Activated T-cell treated with anti-CD3 and anti-CD28 coated beads for 48 hours (primary cell): ENCODE measurements at regions not wholly inside any gene's neighbourhood (a gene's known extent, or its start where the extent isn't known, plus 50 kb on each side); places are given as distances from the start of the nearest gene placed in this dataset.

Experiments used
- DNase-seq: peaks from one replicate; pipeline ENCODE4 v3.0.0-alpha.2; 2020; ENCODE audit warnings: low read depth

GRCh38 chr14:53896726-53897125 is 59.9 kb downstream of the BMP4 start:
- DNase-seq: no peak

GRCh38 chr14:53894456-53894855 is 62.2 kb downstream of the BMP4 start:
- no peak for DNase-seq

GRCh38 chr14:53893374-53893773 is 63.3 kb downstream of the BMP4 start:
- no peak for DNase-seq

GRCh38 chr14:53890611-53891101 is 66.0 kb downstream of the BMP4 start:
- no peak for DNase-seq

GRCh38 chr14:53888535-53889386 is 67.9 kb downstream of the BMP4 start:
- DNase-seq: no peak

GRCh38 chr14:53885136-53885640 is 71.4 kb downstream of the BMP4 start:
- no peak for DNase-seq

- no peak for DNase-seq
Measured at GRCh38 chr14:53884601-53885000, 72.0 kb downstream of the BMP4 start.

GRCh38 chr14:53883739-53884138 is 72.9 kb downstream of the BMP4 start:
- DNase-seq: no peak

- DNase-seq: no peak
Measured at GRCh38 chr14:53882684-53883083, 73.9 kb downstream of the BMP4 start.

- DNase-seq: no peak
Measured at GRCh38 chr14:53881921-53882320, 74.7 kb downstream of the BMP4 start.

GRCh38 chr14:53881161-53881871 is 75.3 kb downstream of the BMP4 start:
- DNase-seq: no peak

- no peak for DNase-seq
Measured at GRCh38 chr14:53880761-53881160, 75.9 kb downstream of the BMP4 start.

GRCh38 chr14:53879747-53880146 is 76.9 kb downstream of the BMP4 start:
- no peak for DNase-seq

- no peak for DNase-seq
Measured at GRCh38 chr14:53879022-53879686, 77.5 kb downstream of the BMP4 start.

- no peak for DNase-seq
Measured at GRCh38 chr14:53875324-53875897, 81.2 kb downstream of the BMP4 start.

- DNase-seq: no peak
Measured at GRCh38 chr14:53874704-53875103, 81.9 kb downstream of the BMP4 start.

- no peak for DNase-seq
Measured at GRCh38 chr14:53872681-53873089, 83.9 kb downstream of the BMP4 start.

- no peak for DNase-seq
Measured at GRCh38 chr14:53871951-53872350, 84.7 kb downstream of the BMP4 start.

- no peak for DNase-seq
Measured at GRCh38 chr14:53871011-53871410, 85.6 kb downstream of the BMP4 start.

GRCh38 chr14:53865711-53866110 is 90.9 kb downstream of the BMP4 start:
- no peak for DNase-seq

- DNase-seq: no peak
Measured at GRCh38 chr14:53861781-53862180, 94.8 kb downstream of the BMP4 start.

GRCh38 chr14:53858345-53858684 is 98.3 kb downstream of the BMP4 start:
- DNase-seq: no peak
